ENCODE measurements at regions not wholly inside any gene's neighbourhood (a gene's known extent, or its start where the extent isn't known, plus 50 kb on each side); places are given as distances from the start of the nearest gene placed in this dataset.

DNA sequence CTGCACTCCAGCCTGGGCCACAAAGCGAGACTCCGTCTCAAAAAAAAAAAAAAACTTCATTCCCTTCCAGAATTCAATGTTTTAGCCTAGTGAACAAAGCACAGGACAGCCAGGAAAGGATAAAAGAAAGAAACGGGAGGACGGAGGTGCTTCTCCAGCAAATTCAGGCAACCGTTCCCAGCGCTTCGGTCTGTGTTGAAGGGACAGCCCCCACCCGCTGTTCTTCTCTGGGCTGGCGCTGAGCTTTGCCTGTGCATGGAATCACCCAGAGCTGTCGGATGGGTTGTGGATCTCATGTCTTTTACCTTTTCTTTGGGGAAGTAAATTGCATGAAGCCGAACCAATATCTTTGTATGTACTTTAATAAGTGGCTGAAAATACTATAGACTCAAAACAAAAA, 248.4 kb upstream of the IRX2 start:
- intact Hi-C loops (cut with DNase I, micrococcal nuclease), result no loop called here
- ChIA-PET CTCF (no interaction called here), POLR2A (no interaction called here)
- Mint-ChIP-seq H3K27me3 (no peaks in the 10 kb centered on the region), H3K27ac (no peak overlapping the region), H3K4me1 (no peaks in the 10 kb centered on the region), H3K4me3 (no peak overlapping the region), H3K36me3 (ENCODE audit: low read depth) (no peaks in the 10 kb centered on the region), H3K9me3 (ENCODE audit: low read depth) (no peaks in the 10 kb centered on the region)
- ATAC-seq (no peak), DNase-seq (no peak)

DNA sequence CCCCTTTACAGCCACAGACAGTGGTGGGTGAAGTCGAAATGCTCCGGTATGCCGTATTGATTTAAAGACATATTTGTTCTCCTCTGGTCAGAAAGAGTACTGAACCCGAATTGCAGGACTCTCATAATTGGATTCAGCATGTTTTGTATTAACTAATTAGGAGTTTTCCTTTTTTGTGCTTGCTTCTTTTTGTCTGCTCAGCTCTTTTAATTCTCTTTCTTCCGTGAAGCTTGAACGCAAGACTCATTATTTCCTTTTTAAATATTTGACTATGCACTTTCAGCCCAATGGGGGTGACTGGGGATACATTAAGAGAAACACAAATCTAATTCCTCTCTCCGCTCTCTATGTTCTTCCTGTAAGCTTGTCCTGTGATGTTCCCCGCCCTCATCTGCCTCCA, 246.6 kb upstream of the IRX2 start:
- ChIA-PET POLR2A (no interaction called here), CTCF (no interaction called here)
- Mint-ChIP-seq H3K27ac (no peak overlapping the region), H3K27me3 (no peaks in the 10 kb centered on the region), H3K36me3 (ENCODE audit: low read depth) (no peaks in the 10 kb centered on the region), H3K9me3 (ENCODE audit: low read depth) (no peaks in the 10 kb centered on the region), H3K4me3 (no peak overlapping the region), H3K4me1 (no peaks in the 10 kb centered on the region)
- no peak for ATAC-seq
- no peak for DNase-seq
- intact Hi-C loops (cut with DNase I, micrococcal nuclease), result no loop called here

DNA sequence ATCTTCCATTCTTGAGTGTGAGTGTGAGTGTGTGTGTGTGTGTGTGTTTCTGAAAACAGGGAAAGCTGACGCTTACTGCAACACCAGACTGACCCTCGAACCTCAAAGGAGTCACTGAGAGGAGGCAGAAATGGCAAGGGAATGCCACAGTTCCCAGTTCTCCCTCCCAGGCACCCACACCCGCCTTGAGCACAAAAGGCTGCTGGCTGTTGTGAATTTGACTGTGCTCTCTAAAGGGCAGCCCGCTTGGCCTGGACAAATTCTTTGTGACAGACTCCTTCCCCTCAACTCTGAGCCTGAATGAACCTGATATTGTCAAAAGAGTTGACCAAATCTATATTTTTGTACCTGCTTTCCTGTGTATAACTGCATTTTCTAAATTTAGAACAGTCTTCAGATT, 245.7 kb upstream of the IRX2 start:
- no peaks in the 10 kb centered on the region for H3K4me1 Mint-ChIP-seq
- no peaks in the 10 kb centered on the region for H3K36me3 Mint-ChIP-seq (ENCODE audit: low read depth)
- POLR2A ChIA-PET, result no interaction called here
- H3K27me3 Mint-ChIP-seq, result no peaks in the 10 kb centered on the region
- no peak overlapping the region for H3K27ac Mint-ChIP-seq
- DNase-seq (no peak), ATAC-seq (no peak)
- no peak overlapping the region for H3K4me3 Mint-ChIP-seq
- no peaks in the 10 kb centered on the region for H3K9me3 Mint-ChIP-seq (ENCODE audit: low read depth)
- CTCF ChIA-PET, result no interaction called here
- intact Hi-C loops (cut with DNase I, micrococcal nuclease), result no loop called here

DNA sequence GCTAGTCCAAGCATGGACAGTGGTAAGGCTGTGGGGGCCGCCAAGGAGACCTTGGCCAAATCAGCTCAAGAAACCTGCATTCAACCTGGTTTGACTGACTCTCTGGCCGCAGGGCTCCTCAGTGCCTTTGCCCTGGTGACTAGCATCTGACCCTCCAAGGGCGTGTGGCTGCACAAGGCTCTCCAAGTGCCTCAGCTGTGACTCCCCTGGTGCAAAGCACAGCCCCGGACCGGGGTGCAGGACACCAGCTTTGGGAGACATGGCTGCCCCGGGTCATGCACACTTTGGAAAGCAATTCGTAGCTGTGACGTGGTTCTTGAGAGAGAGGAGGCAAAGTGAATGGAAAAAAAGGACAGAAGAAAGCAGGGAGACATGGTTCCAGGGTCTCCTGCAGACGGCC, 245.2 kb upstream of the IRX2 start:
- no peak for DNase-seq
- ChIA-PET POLR2A (no interaction called here), CTCF (no interaction called here)
- H3K36me3 Mint-ChIP-seq (ENCODE audit: low read depth), result no peaks in the 10 kb centered on the region
- ATAC-seq, result no peak
- intact Hi-C loops (cut with DNase I, micrococcal nuclease), result no loop called here
- no peak overlapping the region for H3K4me3 Mint-ChIP-seq
- no peaks in the 10 kb centered on the region for H3K4me1 Mint-ChIP-seq
- H3K27me3 Mint-ChIP-seq, result no peaks in the 10 kb centered on the region
- no peak overlapping the region for H3K27ac Mint-ChIP-seq
- no peaks in the 10 kb centered on the region for H3K9me3 Mint-ChIP-seq (ENCODE audit: low read depth)

DNA sequence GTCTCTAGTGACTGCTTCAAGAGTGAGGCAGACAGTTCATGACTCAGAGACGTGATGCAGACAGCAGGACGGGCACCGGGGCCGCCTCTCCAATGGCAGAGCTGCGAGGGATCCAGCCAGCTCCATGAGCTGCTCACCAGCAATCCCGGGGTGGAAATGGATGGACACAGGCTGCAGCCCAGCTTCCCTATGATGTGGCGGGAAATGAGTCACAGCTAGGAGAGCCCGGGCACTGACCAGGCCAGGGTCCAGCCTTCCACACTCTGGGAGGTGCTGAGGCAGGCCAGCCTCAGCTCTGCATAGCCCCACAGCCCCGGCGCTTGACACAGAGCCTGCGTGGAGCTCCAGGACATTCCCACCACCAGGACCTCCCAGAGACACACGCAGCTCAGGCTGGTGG, 244.8 kb upstream of the IRX2 start:
- POLR2A ChIA-PET, result no interaction called here
- H3K9me3 Mint-ChIP-seq (ENCODE audit: low read depth), result no peaks in the 10 kb centered on the region
- CTCF ChIA-PET, result no interaction called here
- H3K27ac Mint-ChIP-seq, result no peak overlapping the region
- H3K4me1 Mint-ChIP-seq, result no peaks in the 10 kb centered on the region
- no peak overlapping the region for H3K4me3 Mint-ChIP-seq
- no peaks in the 10 kb centered on the region for H3K27me3 Mint-ChIP-seq
- DNase-seq (no peak), ATAC-seq (no peak)
- intact Hi-C loops (cut with DNase I, micrococcal nuclease), result no loop called here
- no peaks in the 10 kb centered on the region for H3K36me3 Mint-ChIP-seq (ENCODE audit: low read depth)

DNA sequence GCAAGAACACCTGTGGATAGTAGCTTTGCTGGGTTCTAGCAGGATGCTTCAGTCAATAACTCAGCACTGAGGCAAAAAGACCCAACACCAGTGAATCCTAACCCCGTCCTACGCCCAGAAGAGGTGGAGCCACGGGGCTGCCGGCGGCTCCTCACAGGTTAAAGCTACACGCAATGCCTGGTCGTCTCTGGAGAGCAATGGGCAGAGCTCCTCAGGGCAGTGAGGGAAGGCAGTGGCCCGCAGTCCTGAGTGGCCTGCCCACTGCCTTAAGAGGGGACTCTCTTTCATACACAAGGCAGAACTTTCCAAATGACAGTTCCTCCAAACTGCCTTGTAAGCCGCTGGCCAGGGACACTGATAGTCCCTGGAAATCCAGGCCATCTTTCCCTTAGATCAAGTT, 244.2 kb upstream of the IRX2 start:
- Mint-ChIP-seq H3K9me3 (ENCODE audit: low read depth) (no peaks in the 10 kb centered on the region), H3K4me3 (no peak overlapping the region), H3K27ac (no peak overlapping the region), H3K36me3 (ENCODE audit: low read depth) (no peaks in the 10 kb centered on the region), H3K27me3 (no peaks in the 10 kb centered on the region), H3K4me1 (no peaks in the 10 kb centered on the region)
- ATAC-seq (no peak), DNase-seq (no peak)
- intact Hi-C loops (cut with DNase I, micrococcal nuclease), result no loop called here
- ChIA-PET POLR2A (no interaction called here), CTCF (interaction anchor here (1.3 kb wide), 1 partner anchor 24 kb away, joined by 4 read pairs; no protein-coding TSS in a partner anchor)

DNA sequence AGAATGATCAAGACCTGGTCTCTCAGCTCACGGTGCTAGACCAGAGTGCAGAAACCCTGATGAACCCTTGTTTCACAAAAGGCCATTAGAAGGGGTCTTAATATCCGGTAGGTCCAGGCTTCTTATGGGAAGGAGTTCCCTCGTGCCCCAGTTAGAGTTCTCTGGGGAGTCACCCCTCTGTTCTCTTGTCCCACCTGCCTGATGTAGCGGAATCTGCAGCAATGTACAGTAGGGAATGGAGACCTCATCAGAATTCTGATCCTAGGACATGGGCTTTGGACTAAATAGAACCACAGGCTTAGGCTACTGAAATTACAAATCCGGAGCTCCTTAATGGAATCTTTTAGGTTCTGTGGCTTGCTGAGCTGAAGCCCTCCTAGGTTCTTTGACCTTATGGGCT, 243.6 kb upstream of the IRX2 start:
- ATAC-seq (no peak), DNase-seq (no peak)
- no peak overlapping the region for H3K27ac Mint-ChIP-seq
- intact Hi-C loops (cut with DNase I, micrococcal nuclease), result no loop called here
- peaks cover 2% of the 10 kb centered on the region for H3K9me3 Mint-ChIP-seq (ENCODE audit: low read depth)
- no peak overlapping the region for H3K4me3 Mint-ChIP-seq
- ChIA-PET POLR2A (no interaction called here), CTCF (interaction anchor here (1.3 kb wide), 1 partner anchor 23 kb away, joined by 4 read pairs; no protein-coding TSS in a partner anchor)
- H3K4me1 Mint-ChIP-seq, result no peaks in the 10 kb centered on the region
- H3K36me3 Mint-ChIP-seq (ENCODE audit: low read depth), result no peaks in the 10 kb centered on the region
- H3K27me3 Mint-ChIP-seq, result no peaks in the 10 kb centered on the region

DNA sequence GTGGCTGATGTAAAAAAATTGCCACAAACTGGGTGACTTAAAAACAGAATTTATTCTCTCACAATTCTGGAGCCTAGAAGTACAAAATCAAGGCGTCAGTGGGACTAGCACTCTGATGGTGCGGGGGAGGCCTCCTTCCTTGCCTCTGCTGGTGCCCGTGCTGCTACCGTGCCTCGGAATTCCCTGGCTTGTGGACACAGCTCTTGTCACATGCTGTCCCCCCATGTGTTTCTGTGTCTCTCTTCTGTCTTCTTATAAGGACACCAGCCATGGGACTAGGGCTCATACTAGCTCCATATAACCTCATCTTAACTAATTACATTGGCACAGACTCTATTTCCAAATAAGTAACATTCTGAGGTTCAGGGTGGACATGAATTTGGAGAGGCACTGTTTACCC, 242.3 kb upstream of the IRX2 start:
- Mint-ChIP-seq H3K4me3 (no peak overlapping the region), H3K36me3 (ENCODE audit: low read depth) (no peaks in the 10 kb centered on the region), H3K27me3 (no peaks in the 10 kb centered on the region), H3K27ac (no peak overlapping the region), H3K9me3 (ENCODE audit: low read depth) (peaks cover 2% of the 10 kb centered on the region), H3K4me1 (no peaks in the 10 kb centered on the region)
- ChIA-PET POLR2A (no interaction called here), CTCF (no interaction called here)
- DNase-seq (no peak), ATAC-seq (no peak)
- intact Hi-C loops (cut with DNase I, micrococcal nuclease), result no loop called here

DNA sequence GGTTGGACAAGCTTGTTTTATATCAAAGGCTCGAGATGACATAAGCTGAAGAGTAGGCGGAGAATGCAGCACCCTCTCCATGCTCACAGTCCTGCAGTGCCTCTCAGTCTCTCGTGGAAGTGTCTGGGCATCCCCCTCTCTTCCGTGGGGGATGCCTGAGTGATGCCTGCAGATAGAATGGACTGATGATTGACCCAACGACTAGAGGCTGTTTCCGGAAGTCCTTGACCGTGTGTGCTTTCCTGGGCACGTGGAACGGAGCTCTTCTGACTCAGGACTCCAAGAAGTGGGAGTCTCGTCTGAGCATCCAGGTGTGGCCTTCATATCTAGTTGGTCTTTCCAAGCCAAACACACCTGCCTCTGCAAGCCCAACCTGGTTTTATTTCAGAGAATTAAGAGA, 241.8 kb upstream of the IRX2 start:
- intact Hi-C loops (cut with DNase I, micrococcal nuclease), result no loop called here
- Mint-ChIP-seq H3K36me3 (ENCODE audit: low read depth) (no peaks in the 10 kb centered on the region), H3K9me3 (ENCODE audit: low read depth) (peaks cover 2% of the 10 kb centered on the region), H3K4me3 (no peak overlapping the region), H3K27ac (no peak overlapping the region), H3K4me1 (no peaks in the 10 kb centered on the region), H3K27me3 (no peaks in the 10 kb centered on the region)
- POLR2A ChIA-PET, result no interaction called here
- CTCF ChIA-PET, result interaction anchor here (0.7 kb wide), 1 partner anchor 51 kb away, joined by 4 read pairs; no protein-coding TSS in a partner anchor
- no peak for DNase-seq
- ATAC-seq, result no peak

DNA sequence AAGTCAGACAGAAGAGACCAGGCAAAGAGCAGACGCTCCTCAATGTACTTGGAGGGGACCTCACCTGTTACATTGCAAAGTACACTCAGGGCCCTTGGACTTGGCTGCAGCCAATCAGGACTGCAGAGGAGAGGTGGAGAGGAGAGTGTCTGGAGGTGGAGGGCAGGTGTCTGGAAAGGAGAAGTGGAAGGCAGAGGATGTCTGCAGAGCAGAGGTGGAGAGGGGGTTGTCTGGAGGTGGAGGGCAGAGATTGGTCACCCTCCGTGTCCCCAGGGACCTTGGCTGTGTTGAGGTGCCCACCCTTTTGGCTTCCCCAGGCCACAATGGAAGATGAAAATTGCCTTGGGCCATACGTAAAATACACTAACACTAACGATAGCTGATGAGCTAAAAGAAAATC, 241.3 kb upstream of the IRX2 start:
- Mint-ChIP-seq H3K36me3 (ENCODE audit: low read depth) (no peaks in the 10 kb centered on the region), H3K9me3 (ENCODE audit: low read depth) (peaks cover 2% of the 10 kb centered on the region), H3K4me1 (no peaks in the 10 kb centered on the region), H3K4me3 (no peak overlapping the region), H3K27me3 (no peaks in the 10 kb centered on the region), H3K27ac (no peak overlapping the region)
- POLR2A ChIA-PET, result no interaction called here
- intact Hi-C loops (cut with DNase I, micrococcal nuclease), result no loop called here
- ATAC-seq (no peak), DNase-seq (no peak)
- CTCF ChIA-PET, result interaction anchor here (0.7 kb wide), 1 partner anchor 51 kb away, joined by 4 read pairs; no protein-coding TSS in a partner anchor

DNA sequence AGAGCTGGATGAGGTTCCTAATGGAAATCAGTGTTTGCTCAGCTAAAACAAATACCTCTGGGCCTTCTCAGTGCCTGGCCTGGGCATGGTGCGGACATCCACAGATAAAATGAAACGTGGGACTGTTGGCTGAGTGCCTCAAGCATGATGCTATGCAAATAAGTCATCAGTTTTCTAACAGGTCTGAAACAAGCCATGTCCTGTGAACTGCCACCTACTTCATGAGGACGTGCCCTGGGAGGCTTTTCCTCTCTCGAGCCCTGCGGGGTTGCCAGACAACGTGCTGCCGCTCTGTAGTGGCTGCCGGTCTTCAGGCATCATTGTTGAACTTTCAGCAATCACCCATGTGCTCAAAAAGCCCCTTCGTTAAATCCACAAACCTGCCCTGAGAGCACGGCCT, 240.4 kb upstream of the IRX2 start:
- CTCF ChIA-PET, result no interaction called here
- Mint-ChIP-seq H3K27ac (no peak overlapping the region), H3K27me3 (no peaks in the 10 kb centered on the region), H3K4me1 (no peaks in the 10 kb centered on the region), H3K4me3 (no peak overlapping the region), H3K36me3 (ENCODE audit: low read depth) (no peaks in the 10 kb centered on the region), H3K9me3 (ENCODE audit: low read depth) (peaks cover 5% of the 10 kb centered on the region)
- POLR2A ChIA-PET, result no interaction called here
- intact Hi-C loops (cut with DNase I, micrococcal nuclease), result no loop called here
- no peak for DNase-seq
- ATAC-seq, result no peak

DNA sequence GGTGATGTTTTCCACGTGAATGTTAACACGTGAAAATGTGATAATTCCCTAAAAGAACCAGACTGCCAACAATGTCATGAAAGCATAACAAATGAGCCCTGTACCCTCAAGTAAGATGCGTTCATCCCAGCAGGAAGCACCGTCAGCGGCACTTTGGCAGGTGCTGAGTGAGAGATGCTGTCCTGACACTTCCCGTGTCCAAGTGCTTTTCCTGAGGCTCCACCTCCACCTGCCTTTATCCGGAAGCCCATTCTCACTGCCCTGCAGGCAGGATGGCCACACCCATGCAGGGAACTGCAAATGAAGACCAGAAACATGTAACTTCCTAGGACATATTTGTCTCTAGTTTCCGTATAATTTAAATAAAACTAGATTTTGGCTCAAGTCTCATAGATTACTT, 238.0 kb upstream of the IRX2 start:
- Mint-ChIP-seq H3K4me3 (no peak overlapping the region), H3K4me1 (no peaks in the 10 kb centered on the region), H3K27me3 (no peaks in the 10 kb centered on the region), H3K9me3 (ENCODE audit: low read depth) (peaks cover 6% of the 10 kb centered on the region), H3K36me3 (ENCODE audit: low read depth) (no peaks in the 10 kb centered on the region), H3K27ac (no peak overlapping the region)
- no peak for ATAC-seq
- ChIA-PET CTCF (no interaction called here), POLR2A (no interaction called here)
- DNase-seq, result no peak
- intact Hi-C loops (cut with DNase I, micrococcal nuclease), result no loop called here

DNA sequence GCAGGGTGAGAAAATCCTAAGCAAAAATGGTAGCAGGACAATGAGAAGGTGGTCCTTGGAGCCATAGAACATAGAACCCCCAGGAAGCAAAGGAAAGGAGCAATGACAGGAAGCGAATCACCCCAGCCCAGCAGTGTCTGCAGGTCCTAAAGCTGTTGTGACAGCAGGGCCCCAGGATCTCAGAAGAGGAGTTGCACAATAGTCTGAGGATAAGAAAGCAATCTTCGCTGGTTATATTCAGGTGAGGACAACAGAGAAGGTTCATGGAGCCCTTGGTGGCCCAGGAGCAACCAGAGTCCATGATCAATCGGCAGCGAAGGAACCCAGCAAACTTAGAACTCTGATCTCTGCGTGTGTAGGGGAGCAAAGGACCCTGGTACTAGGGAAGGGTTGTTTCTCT, 234.8 kb upstream of the IRX2 start:
- H3K9me3 Mint-ChIP-seq (ENCODE audit: low read depth), result peaks cover 6% of the 10 kb centered on the region
- H3K36me3 Mint-ChIP-seq (ENCODE audit: low read depth), result no peaks in the 10 kb centered on the region
- DNase-seq (no peak), ATAC-seq (no peak)
- intact Hi-C loops (cut with DNase I, micrococcal nuclease), result no loop called here
- ChIA-PET POLR2A (no interaction called here), CTCF (no interaction called here)
- no peak overlapping the region for H3K4me3 Mint-ChIP-seq
- no peaks in the 10 kb centered on the region for H3K4me1 Mint-ChIP-seq
- H3K27me3 Mint-ChIP-seq, result no peaks in the 10 kb centered on the region
- H3K27ac Mint-ChIP-seq, result no peak overlapping the region

Measured in activated CD4-positive, alpha-beta T cell treated with anti-CD3 and anti-CD28 coated beads for 36 hours (primary cell).